ENCODE measurements at regions not wholly inside any gene's neighbourhood (a gene's known extent, or its start where the extent isn't known, plus 50 kb on each side); places are given as distances from the start of the nearest gene placed in this dataset.

DNA sequence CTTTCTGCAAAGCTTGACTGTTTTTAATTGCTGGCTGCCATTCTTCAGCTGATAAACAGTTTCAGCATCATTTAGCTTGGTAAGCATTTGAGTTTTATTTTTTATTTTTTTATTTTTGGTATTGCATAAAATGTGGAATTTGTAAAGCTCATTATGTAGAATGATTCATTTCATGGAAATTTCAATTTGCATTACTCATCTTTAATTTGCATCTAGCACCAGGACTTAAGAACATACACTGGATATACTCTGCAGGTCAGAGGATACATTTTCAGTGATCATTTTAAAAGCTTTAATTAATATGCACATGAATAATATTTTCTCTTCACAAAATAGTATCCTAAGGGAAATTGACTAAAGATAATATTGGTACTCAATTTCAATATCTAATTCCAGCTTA is 732.4 kb upstream of the BCHE start:
- TF ChIP-seq, protein P1, sequence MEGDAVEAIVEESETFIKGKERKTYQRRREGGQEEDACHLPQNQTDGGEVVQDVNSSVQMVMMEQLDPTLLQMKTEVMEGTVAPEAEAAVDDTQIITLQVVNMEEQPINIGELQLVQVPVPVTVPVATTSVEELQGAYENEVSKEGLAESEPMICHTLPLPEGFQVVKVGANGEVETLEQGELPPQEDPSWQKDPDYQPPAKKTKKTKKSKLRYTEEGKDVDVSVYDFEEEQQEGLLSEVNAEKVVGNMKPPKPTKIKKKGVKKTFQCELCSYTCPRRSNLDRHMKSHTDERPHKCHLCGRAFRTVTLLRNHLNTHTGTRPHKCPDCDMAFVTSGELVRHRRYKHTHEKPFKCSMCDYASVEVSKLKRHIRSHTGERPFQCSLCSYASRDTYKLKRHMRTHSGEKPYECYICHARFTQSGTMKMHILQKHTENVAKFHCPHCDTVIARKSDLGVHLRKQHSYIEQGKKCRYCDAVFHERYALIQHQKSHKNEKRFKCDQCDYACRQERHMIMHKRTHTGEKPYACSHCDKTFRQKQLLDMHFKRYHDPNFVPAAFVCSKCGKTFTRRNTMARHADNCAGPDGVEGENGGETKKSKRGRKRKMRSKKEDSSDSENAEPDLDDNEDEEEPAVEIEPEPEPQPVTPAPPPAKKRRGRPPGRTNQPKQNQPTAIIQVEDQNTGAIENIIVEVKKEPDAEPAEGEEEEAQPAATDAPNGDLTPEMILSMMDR (IDR thresholded peaks at IDR 0.05): no peak
- TF ChIP-seq EZH2phosphoT487 (IDR thresholded peaks at IDR 0.05) (no peak), EZH2 (IDR thresholded peaks at IDR 0.05) (no peak)
